IgD-negative memory B cell (primary cell): ENCODE measurements at regions not wholly inside any gene's neighbourhood (a gene's known extent, or its start where the extent isn't known, plus 50 kb on each side); places are given as distances from the start of the nearest gene placed in this dataset.
"Not testable (repeated sequence)": the region's sequence is repeated elsewhere in the genome, so short reads cannot be mapped to it uniquely, and the experiment has no call there.

Experiments
- H3K27ac Mint-ChIP-seq, 3 donors: one replicate each; pipeline ENCODE4 v1.8.0; 2020 to 2022; ENCODE audit warnings: mild to moderate bottlenecking in 3 of 3, mixed read lengths in 3 of 3, moderate library complexity in 1 of 3
- H3K27me3 Mint-ChIP-seq: one replicate; pipeline ENCODE4 v1.8.0; 2021; ENCODE audit warnings: mixed read lengths
- H3K36me3 Mint-ChIP-seq: one replicate; pipeline ENCODE4 v1.8.0; 2020; ENCODE audit warnings: mild to moderate bottlenecking, mixed read lengths
- H3K4me1 Mint-ChIP-seq, 3 donors: one replicate each; pipeline ENCODE4 v1.8.0; 2020 to 2022; ENCODE audit warnings: mixed read lengths in 3 of 3, mild to moderate bottlenecking in 1 of 3
- H3K4me3 Mint-ChIP-seq, 4 donors: one replicate each; pipeline ENCODE4 v1.8.0; 2020 to 2022; ENCODE audit warnings: mild to moderate bottlenecking in 4 of 4, mixed read lengths in 4 of 4, moderate library complexity in 3 of 4
- H3K9me3 Mint-ChIP-seq, 3 donors: one replicate each; pipeline ENCODE4 v1.8.0; 2020 to 2021; ENCODE audit warnings: mixed read lengths in 3 of 3, mild to moderate bottlenecking in 1 of 3

GRCh38 chr6:18605841-18606240 is 218.7 kb downstream of the RNF144B start:
- Mint-ChIP-seq H3K27ac (no peak overlapping the region), H3K9me3 (peaks cover 0 to 15% (median 0%) of the 10 kb centered on the region in 3 donors), H3K4me1 (no peaks in the 10 kb centered on the region), H3K27me3 (peaks cover 2% of the 10 kb centered on the region), H3K36me3 (no peaks in the 10 kb centered on the region), H3K4me3 (no peak overlapping the region)

- Mint-ChIP-seq H3K9me3 (peaks cover 0 to 15% (median 0%) of the 10 kb centered on the region in 3 donors), H3K27me3 (peaks cover 2% of the 10 kb centered on the region), H3K4me1 (no peaks in the 10 kb centered on the region), H3K4me3 (no peak overlapping the region), H3K36me3 (no peaks in the 10 kb centered on the region), H3K27ac (no peak overlapping the region)
Measured at GRCh38 chr6:18609715-18610114, 222.6 kb downstream of the RNF144B start.

GRCh38 chr6:18613319-18613925 is 226.3 kb downstream of the RNF144B start:
- H3K36me3 Mint-ChIP-seq = no peaks in the 10 kb centered on the region
- no peak overlapping the region for H3K4me3 Mint-ChIP-seq
- no peak overlapping the region for H3K27ac Mint-ChIP-seq
- H3K9me3 Mint-ChIP-seq = peaks cover 0 to 16% (median under 1%) of the 10 kb centered on the region in 3 donors
- H3K27me3 Mint-ChIP-seq = peaks cover 2% of the 10 kb centered on the region
- no peaks in the 10 kb centered on the region for H3K4me1 Mint-ChIP-seq

GRCh38 chr6:18629571-18629970 is 242.4 kb downstream of the RNF144B start:
- no peak overlapping the region for H3K27ac Mint-ChIP-seq
- peaks cover 0 to 4% (median 3%) of the 10 kb centered on the region in 3 donors for H3K9me3 Mint-ChIP-seq
- no peaks in the 10 kb centered on the region for H3K36me3 Mint-ChIP-seq
- H3K27me3 Mint-ChIP-seq = peaks cover 3% of the 10 kb centered on the region
- H3K4me1 Mint-ChIP-seq = no peaks in the 10 kb centered on the region
- no peak overlapping the region for H3K4me3 Mint-ChIP-seq

- no peaks in the 10 kb centered on the region for H3K27me3 Mint-ChIP-seq
- no peaks in the 10 kb centered on the region for H3K4me1 Mint-ChIP-seq
- no peak overlapping the region for H3K4me3 Mint-ChIP-seq
- no peaks in the 10 kb centered on the region for H3K9me3 Mint-ChIP-seq
- H3K36me3 Mint-ChIP-seq = no peaks in the 10 kb centered on the region
- H3K27ac Mint-ChIP-seq = no peak overlapping the region
Measured at GRCh38 chr6:18632670-18633410, 245.7 kb downstream of the RNF144B start.

- no peaks in the 10 kb centered on the region for H3K36me3 Mint-ChIP-seq
- no peaks in the 10 kb centered on the region for H3K4me1 Mint-ChIP-seq
- peaks cover 0 to 3% (median 0%) of the 10 kb centered on the region in 3 donors for H3K9me3 Mint-ChIP-seq
- H3K27ac Mint-ChIP-seq = no peak overlapping the region
- H3K4me3 Mint-ChIP-seq = no peak overlapping the region
- no peaks in the 10 kb centered on the region for H3K27me3 Mint-ChIP-seq
Measured at GRCh38 chr6:18634912-18635311, 247.8 kb downstream of the RNF144B start.

- Mint-ChIP-seq H3K4me3 (no peak overlapping the region), H3K27ac (no peak overlapping the region), H3K4me1 (no peaks in the 10 kb centered on the region), H3K27me3 (no peaks in the 10 kb centered on the region), H3K36me3 (no peaks in the 10 kb centered on the region), H3K9me3 (peaks cover 3 to 10% (median 5%) of the 10 kb centered on the region in 3 donors)
Measured at GRCh38 chr6:18640134-18640533, 253.0 kb downstream of the RNF144B start.

GRCh38 chr6:18640754-18641153 is 253.6 kb downstream of the RNF144B start:
- H3K9me3 Mint-ChIP-seq = peaks cover 3 to 10% (median 5%) of the 10 kb centered on the region in 3 donors
- H3K27ac Mint-ChIP-seq = no peak overlapping the region
- no peaks in the 10 kb centered on the region for H3K36me3 Mint-ChIP-seq
- no peak overlapping the region for H3K4me3 Mint-ChIP-seq
- no peaks in the 10 kb centered on the region for H3K27me3 Mint-ChIP-seq
- H3K4me1 Mint-ChIP-seq = no peaks in the 10 kb centered on the region

GRCh38 chr6:18654821-18655220 is 267.7 kb downstream of the RNF144B start:
- Mint-ChIP-seq H3K27me3 (no peaks in the 10 kb centered on the region), H3K9me3 (peaks cover 9 to 16% (median 12%) of the 10 kb centered on the region in 3 donors), H3K4me3 (no peak overlapping the region), H3K27ac (no peak overlapping the region), H3K36me3 (no peaks in the 10 kb centered on the region), H3K4me1 (no peaks in the 10 kb centered on the region)

GRCh38 chr6:18656506-18656905 is 269.4 kb downstream of the RNF144B start:
- Mint-ChIP-seq H3K4me1 (no peaks in the 10 kb centered on the region), H3K27ac (no peak overlapping the region), H3K36me3 (no peaks in the 10 kb centered on the region), H3K4me3 (no peak overlapping the region), H3K9me3 (peaks cover 11 to 16% (median 12%) of the 10 kb centered on the region in 3 donors), H3K27me3 (no peaks in the 10 kb centered on the region)

GRCh38 chr6:18659994-18660393 is 272.8 kb downstream of the RNF144B start:
- not testable (repeated sequence) for H3K27ac Mint-ChIP-seq, H3K4me1 Mint-ChIP-seq, H3K27me3 Mint-ChIP-seq, H3K4me3 Mint-ChIP-seq, H3K36me3 Mint-ChIP-seq
- peaks cover 8 to 18% (median 8%) of the 10 kb centered on the region in 3 donors for H3K9me3 Mint-ChIP-seq

GRCh38 chr6:18663011-18663410 is 275.9 kb downstream of the RNF144B start:
- Mint-ChIP-seq H3K4me3 (no peak overlapping the region), H3K27me3 (no peaks in the 10 kb centered on the region), H3K4me1 (no peaks in the 10 kb centered on the region), H3K36me3 (no peaks in the 10 kb centered on the region), H3K27ac (no peak overlapping the region), H3K9me3 (peaks cover 4 to 8% (median 6%) of the 10 kb centered on the region in 3 donors)

GRCh38 chr6:18664401-18664800 is 277.3 kb downstream of the RNF144B start:
- H3K4me3 Mint-ChIP-seq = no peak overlapping the region
- no peaks in the 10 kb centered on the region for H3K27me3 Mint-ChIP-seq
- peaks cover under 1 to 2% (median 2%) of the 10 kb centered on the region in 3 donors for H3K9me3 Mint-ChIP-seq
- H3K4me1 Mint-ChIP-seq = no peaks in the 10 kb centered on the region
- no peak overlapping the region for H3K27ac Mint-ChIP-seq
- no peaks in the 10 kb centered on the region for H3K36me3 Mint-ChIP-seq

GRCh38 chr6:18667612-18668011 is 280.5 kb downstream of the RNF144B start:
- H3K27ac Mint-ChIP-seq = no peak overlapping the region
- H3K36me3 Mint-ChIP-seq = no peaks in the 10 kb centered on the region
- no peaks in the 10 kb centered on the region for H3K4me1 Mint-ChIP-seq
- no peaks in the 10 kb centered on the region for H3K27me3 Mint-ChIP-seq
- H3K9me3 Mint-ChIP-seq = peaks cover 0 to 2% (median 0%) of the 10 kb centered on the region in 3 donors
- H3K4me3 Mint-ChIP-seq = no peak overlapping the region

- H3K4me3 Mint-ChIP-seq = no peak overlapping the region
- H3K36me3 Mint-ChIP-seq = no peaks in the 10 kb centered on the region
- H3K4me1 Mint-ChIP-seq = no peaks in the 10 kb centered on the region
- H3K9me3 Mint-ChIP-seq = peaks cover 0 to 2% (median 0%) of the 10 kb centered on the region in 3 donors
- H3K27me3 Mint-ChIP-seq = no peaks in the 10 kb centered on the region
- H3K27ac Mint-ChIP-seq = no peak overlapping the region
Measured at GRCh38 chr6:18668994-18669393, 281.8 kb downstream of the RNF144B start.

- Mint-ChIP-seq H3K27me3 (no peaks in the 10 kb centered on the region), H3K9me3 (no peaks in the 10 kb centered on the region), H3K36me3 (no peaks in the 10 kb centered on the region), H3K4me1 (no peaks in the 10 kb centered on the region), H3K27ac (no peak overlapping the region), H3K4me3 (no peak overlapping the region)
Measured at GRCh38 chr6:18672852-18673251, 285.7 kb downstream of the RNF144B start.
